ENCODE measurements at regions not wholly inside any gene's neighbourhood (a gene's known extent, or its start where the extent isn't known, plus 50 kb on each side); places are given as distances from the start of the nearest gene placed in this dataset.

DNA sequence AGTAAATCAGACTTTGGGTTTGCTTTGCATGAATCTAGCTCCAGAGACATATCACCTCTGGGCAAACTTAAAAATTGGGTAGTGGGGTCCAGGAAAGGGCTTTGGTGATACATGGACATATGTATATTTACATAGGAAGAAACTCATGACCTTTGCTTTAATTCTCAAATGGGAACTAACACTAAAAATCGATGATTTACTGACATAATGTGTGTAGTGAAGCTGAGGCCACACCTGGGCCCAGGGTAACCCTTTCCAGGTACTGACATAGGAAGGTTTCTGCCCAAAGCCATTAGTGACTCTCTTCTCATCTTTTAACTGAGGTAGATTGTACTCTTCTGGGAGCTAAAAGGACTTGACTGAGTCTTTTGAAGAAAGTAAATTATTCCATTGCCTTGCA, 411.2 kb upstream of the TBL1XR1 start:
- H3K36me3 Mint-ChIP-seq (ENCODE audit: low read depth): no peaks in the 10 kb centered on the region
- H3K27me3 Mint-ChIP-seq (ENCODE audit: low read depth): peaks cover 3% of the 10 kb centered on the region
- peaks cover 3% of the 10 kb centered on the region for H3K9me3 Mint-ChIP-seq
- no peak overlapping the region for H3K4me3 Mint-ChIP-seq
- TF ChIP-seq, protein P1, sequence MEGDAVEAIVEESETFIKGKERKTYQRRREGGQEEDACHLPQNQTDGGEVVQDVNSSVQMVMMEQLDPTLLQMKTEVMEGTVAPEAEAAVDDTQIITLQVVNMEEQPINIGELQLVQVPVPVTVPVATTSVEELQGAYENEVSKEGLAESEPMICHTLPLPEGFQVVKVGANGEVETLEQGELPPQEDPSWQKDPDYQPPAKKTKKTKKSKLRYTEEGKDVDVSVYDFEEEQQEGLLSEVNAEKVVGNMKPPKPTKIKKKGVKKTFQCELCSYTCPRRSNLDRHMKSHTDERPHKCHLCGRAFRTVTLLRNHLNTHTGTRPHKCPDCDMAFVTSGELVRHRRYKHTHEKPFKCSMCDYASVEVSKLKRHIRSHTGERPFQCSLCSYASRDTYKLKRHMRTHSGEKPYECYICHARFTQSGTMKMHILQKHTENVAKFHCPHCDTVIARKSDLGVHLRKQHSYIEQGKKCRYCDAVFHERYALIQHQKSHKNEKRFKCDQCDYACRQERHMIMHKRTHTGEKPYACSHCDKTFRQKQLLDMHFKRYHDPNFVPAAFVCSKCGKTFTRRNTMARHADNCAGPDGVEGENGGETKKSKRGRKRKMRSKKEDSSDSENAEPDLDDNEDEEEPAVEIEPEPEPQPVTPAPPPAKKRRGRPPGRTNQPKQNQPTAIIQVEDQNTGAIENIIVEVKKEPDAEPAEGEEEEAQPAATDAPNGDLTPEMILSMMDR (IDR thresholded peaks at IDR 0.05; ENCODE audit: unreplicated experiment in 3 of 3): no peak
- peak overlapping the region; percentile 16 to 78 (median 51) for H3K27ac Mint-ChIP-seq
- H3K4me1 Mint-ChIP-seq: peaks cover 68% of the 10 kb centered on the region

DNA sequence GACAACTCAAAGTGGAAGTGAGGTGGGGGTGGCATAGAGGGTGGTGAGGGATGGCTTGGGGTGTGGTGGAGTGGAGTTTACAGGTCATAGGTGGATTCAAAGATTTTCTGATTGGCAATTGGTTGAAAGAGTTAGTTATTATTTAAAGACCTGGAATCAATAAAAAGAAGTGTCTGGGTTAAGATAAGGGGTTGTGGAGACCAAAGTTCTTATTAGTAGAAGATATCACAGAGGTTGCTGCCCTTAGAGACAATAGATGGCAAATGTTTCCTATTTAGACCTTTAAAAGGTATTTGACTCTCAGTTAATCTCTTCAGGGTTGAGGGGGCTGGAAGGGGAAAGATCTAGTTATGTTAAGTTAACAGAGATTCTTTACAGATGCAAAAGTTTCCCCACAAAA, 412.3 kb upstream of the TBL1XR1 start:
- Mint-ChIP-seq H3K4me3 (no peak overlapping the region), H3K4me1 (peaks cover 74% of the 10 kb centered on the region), H3K27ac (peak overlapping the region; percentile 85 to 90 (median 87)), H3K36me3 (ENCODE audit: low read depth) (no peaks in the 10 kb centered on the region), H3K27me3 (ENCODE audit: low read depth) (peaks cover 3% of the 10 kb centered on the region), H3K9me3 (peaks cover 6% of the 10 kb centered on the region)
- TF ChIP-seq, protein P1 (IDR thresholded peaks at IDR 0.05; ENCODE audit: unreplicated experiment in 3 of 3): no peak

DNA sequence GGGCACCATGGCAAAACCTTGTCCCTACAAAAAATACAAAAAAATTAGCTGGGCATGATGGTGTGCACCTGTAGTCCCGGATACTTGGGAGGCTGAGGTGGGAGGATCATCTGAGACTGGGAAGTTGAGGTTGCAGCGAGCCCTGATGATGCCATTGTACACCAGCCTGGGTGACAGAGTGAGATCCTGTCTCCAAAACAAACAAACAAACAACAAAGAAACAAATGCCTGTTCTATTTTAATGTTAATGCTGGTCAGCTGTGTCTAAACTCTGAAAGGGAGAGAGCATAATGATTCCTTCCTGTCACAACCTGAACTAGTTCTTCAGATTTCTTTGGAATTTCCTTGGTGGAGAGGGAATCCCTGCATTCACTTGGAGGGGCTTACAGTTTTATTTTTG, 413.0 kb upstream of the TBL1XR1 start:
- no peak overlapping the region for H3K4me3 Mint-ChIP-seq
- TF ChIP-seq, protein P1 (IDR thresholded peaks at IDR 0.05; ENCODE audit: unreplicated experiment in 3 of 3): no peak
- peak overlapping the region; percentile 85 to 90 (median 87) for H3K27ac Mint-ChIP-seq
- H3K9me3 Mint-ChIP-seq: peaks cover 3% of the 10 kb centered on the region
- H3K27me3 Mint-ChIP-seq (ENCODE audit: low read depth): peaks cover 3% of the 10 kb centered on the region
- no peaks in the 10 kb centered on the region for H3K36me3 Mint-ChIP-seq (ENCODE audit: low read depth)
- H3K4me1 Mint-ChIP-seq: peaks cover 76% of the 10 kb centered on the region

DNA sequence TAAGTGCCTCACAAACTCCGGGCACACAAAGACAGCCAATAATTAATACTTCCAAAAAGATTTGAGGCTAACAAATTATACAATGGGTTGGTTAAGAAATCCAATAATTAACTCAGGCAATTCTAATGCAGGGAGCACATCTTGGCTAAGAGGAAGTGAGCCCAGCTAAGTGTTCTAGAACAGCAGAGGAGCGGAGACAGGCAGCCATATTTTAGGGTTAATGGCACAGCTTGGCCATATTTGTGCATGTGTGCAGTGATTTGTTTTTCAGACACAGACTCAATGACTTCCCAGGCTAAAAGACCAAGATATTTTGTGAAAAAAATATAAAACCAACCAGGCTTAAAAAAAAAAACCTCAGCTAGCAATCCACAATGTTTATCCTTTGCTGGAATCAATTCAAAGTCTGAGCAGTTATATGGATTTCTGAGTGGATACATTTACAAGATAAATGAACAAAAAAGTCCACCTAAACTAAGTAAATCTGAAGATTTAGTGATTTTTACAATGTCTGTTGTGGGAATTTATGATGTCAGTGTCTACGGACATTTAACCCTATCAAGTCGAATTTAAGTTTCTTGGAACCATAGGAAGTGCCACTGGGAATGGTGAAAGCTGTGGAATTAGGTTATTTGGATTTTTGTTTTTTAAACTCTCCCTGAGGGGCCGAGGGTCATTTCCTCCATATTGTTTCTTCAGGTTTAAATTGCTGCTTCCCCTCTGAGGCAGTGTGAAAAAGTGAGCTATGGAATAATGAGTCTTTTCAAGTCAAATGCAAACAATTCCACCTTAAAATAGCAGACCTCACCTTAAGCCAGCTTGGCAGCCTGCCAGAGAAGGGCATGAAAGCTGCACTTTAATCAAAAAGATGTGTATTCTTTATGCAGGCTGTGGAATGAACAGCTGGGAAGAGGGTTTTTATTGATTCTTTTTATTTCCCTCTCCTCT, 413.7 kb upstream of the TBL1XR1 start:
- peak overlapping the region in 1 of 3 experiments; percentile 8 for H3K4me3 Mint-ChIP-seq
- H3K27ac Mint-ChIP-seq: peak overlapping the region; percentile 85 to 90 (median 87)
- H3K9me3 Mint-ChIP-seq: peaks cover 3% of the 10 kb centered on the region
- no peaks in the 10 kb centered on the region for H3K36me3 Mint-ChIP-seq (ENCODE audit: low read depth)
- H3K27me3 Mint-ChIP-seq (ENCODE audit: low read depth): peaks cover 3% of the 10 kb centered on the region
- peaks cover 77% of the 10 kb centered on the region for H3K4me1 Mint-ChIP-seq
- TF ChIP-seq, protein P1 (IDR thresholded peaks at IDR 0.05; ENCODE audit: unreplicated experiment in 3 of 3): no peak

DNA sequence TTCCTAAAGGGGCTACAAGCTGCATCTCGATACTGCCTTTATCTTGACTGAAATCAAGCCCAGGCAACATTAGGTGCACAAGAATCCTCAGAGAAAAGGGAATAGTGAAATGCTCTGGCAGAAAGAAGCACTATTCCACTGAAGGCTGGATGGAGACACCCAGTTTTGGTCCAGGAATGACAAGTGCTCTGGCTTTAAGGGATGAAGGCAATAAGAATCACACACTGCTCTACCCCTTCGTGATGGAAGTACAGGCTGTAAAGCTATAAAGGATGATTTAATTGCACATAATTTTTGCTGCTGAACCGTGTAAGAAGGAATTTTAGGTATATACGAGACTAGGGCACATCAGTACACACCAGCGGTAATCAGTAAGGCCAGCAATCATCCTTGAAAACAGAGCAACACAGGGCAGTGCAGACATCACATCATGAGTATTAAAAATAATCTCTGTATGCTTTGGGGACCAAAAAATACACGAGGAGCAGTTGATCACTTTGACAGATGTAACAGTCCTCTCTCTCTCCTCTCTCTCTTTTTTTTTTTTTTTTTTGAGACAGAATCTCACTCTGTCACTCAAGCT, 414.6 kb upstream of the TBL1XR1 start:
- Mint-ChIP-seq H3K4me3 (no peak overlapping the region), H3K36me3 (ENCODE audit: low read depth) (no peaks in the 10 kb centered on the region), H3K4me1 (peaks cover 78% of the 10 kb centered on the region), H3K27me3 (ENCODE audit: low read depth) (peaks cover 2% of the 10 kb centered on the region), H3K27ac (peak overlapping the region; percentile 85 to 90 (median 87)), H3K9me3 (peaks cover 3% of the 10 kb centered on the region)
- TF ChIP-seq, protein P1 (IDR thresholded peaks at IDR 0.05; ENCODE audit: unreplicated experiment in 3 of 3): no peak

All from nephron (organoid).